NCI-H1105 (cell line): ENCODE measurements at regions not wholly inside any gene's neighbourhood (a gene's known extent, or its start where the extent isn't known, plus 50 kb on each side); places are given as distances from the start of the nearest gene placed in this dataset.
"Not testable (repeated sequence)": the region's sequence is repeated elsewhere in the genome, so short reads cannot be mapped to it uniquely, and the experiment has no call there.

Experiments used
- DNase-seq: peaks from one replicate; lab custom pipeline; 2025; lab: John Stamatoyannopoulos, UW

- not testable (repeated sequence) for DNase-seq
These were observed 119.5 kb downstream of the IGLL1 start for GRCh38 chr22:23460517-23461031.

GRCh38 chr22:23459645-23460516 is 120.2 kb downstream of the IGLL1 start:
- not testable (repeated sequence) for DNase-seq

- no peak for DNase-seq
These were observed 121.2 kb downstream of the IGLL1 start for GRCh38 chr22:23458663-23459541.

GRCh38 chr22:23457380-23457985 is 122.6 kb downstream of the IGLL1 start:
- no peak for DNase-seq

GRCh38 chr22:23456666-23457379 is 123.3 kb downstream of the IGLL1 start:
- DNase-seq: not testable (repeated sequence)

- not testable (repeated sequence) for DNase-seq
These were observed 125.7 kb downstream of the IGLL1 start for GRCh38 chr22:23454345-23454744.

- DNase-seq: no peak
These were observed 126.8 kb downstream of the IGLL1 start for GRCh38 chr22:23453277-23453676.

GRCh38 chr22:23452231-23453010 is 127.7 kb downstream of the IGLL1 start:
- DNase-seq: no peak

GRCh38 chr22:23451452-23452230 is 128.4 kb downstream of the IGLL1 start:
- not testable (repeated sequence) for DNase-seq

- not testable (repeated sequence) for DNase-seq
These were observed 129.3 kb downstream of the IGLL1 start for GRCh38 chr22:23450821-23451220.

GRCh38 chr22:23450434-23450795 is 129.7 kb downstream of the IGLL1 start:
- no peak for DNase-seq

GRCh38 chr22:23449748-23450433 is 130.2 kb downstream of the IGLL1 start:
- DNase-seq: not testable (repeated sequence)

GRCh38 chr22:23448499-23449288 is 131.4 kb downstream of the IGLL1 start:
- not testable (repeated sequence) for DNase-seq

- no peak for DNase-seq
These were observed 133.2 kb downstream of the IGLL1 start for GRCh38 chr22:23446796-23447350.

- DNase-seq: not testable (repeated sequence)
These were observed 133.9 kb downstream of the IGLL1 start for GRCh38 chr22:23446194-23446593.

GRCh38 chr22:23443905-23444304 is 136.2 kb downstream of the IGLL1 start:
- not testable (repeated sequence) for DNase-seq

GRCh38 chr22:23439581-23439980 is 140.5 kb downstream of the IGLL1 start:
- DNase-seq: not testable (repeated sequence)

GRCh38 chr22:23438216-23438615 is 141.9 kb downstream of the IGLL1 start:
- no peak for DNase-seq
